Cardiac fibroblast (primary cell): ENCODE measurements at regions not wholly inside any gene's neighbourhood (a gene's known extent, or its start where the extent isn't known, plus 50 kb on each side); places are given as distances from the start of the nearest gene placed in this dataset.
"Not testable (repeated sequence)": the region's sequence is repeated elsewhere in the genome, so short reads cannot be mapped to it uniquely, and the experiment has no call there.

Experiments used
- DNase-seq, 2 donors: peaks; one replicate each; pipeline versions ENCODE4 v3.0.0 to v3.0.0-alpha.2; 2010; ENCODE audit warnings: low read depth in 2 of 2
- H3K4me3 ChIP-seq, 2 donors: replicated peaks in 1 of 2; 1 replicate in 1 of 2; 2 replicates in 1 of 2; pipeline ENCODE4 v1.5.1; 2011; ENCODE audit warnings: low read depth in 2 of 2, low read length in 2 of 2, mild to moderate bottlenecking in 2 of 2, moderate library complexity in 1 of 2
- CTCF ChIP-seq: IDR thresholded peaks from one replicate; pipeline ENCODE4 v1.5.1; 2011; ENCODE audit warnings: low read depth, mild to moderate bottlenecking, low read length, inconsistent platforms

DNA sequence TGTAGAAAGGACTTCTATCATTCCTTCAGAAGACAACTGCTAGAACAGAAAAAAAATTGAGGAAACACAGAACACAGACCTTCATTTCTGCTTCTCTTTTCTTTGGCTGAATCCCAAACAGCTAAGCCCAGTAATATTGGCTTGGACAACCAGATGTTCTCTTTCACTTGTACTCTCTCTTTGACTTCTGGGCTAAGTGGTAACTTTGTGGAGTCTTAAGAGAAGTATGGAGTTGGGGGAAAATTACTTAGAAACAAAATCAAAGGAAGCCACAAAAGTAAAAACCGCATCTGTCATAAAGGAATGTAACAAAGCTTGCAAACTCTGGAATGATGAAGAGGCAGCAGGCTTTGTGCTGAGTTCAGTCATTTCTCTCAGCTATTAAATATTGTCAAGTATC is 587.5 kb downstream of the CBLN4 start:
- no peak for DNase-seq
- no peak overlapping the region for H3K4me3 ChIP-seq
- TF ChIP-seq CTCF: no peak

- H3K4me3 ChIP-seq: no peak overlapping the region
- DNase-seq: peak; percentile 5 to 17
- peak; percentile 1 for TF ChIP-seq CTCF
Measured at GRCh38 chr20:55415567-55416142, 589.7 kb downstream of the CBLN4 start.

DNA sequence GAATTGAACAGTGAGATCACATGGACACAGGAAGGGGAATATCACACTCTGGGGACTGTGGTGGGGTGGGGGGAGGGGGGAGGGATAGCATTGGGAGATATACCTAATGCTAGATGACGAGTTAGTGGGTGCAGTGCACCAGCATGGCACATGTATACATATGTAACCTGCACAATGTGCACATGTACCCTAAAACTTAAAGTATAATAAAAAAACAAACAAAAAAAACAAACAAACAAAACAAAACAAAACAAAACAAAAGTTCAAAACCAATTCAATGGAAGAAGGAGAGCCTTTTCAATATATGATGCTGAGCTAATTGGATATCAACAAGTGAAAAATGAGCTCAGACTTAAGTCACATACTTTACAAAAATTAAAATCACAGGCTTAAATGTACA is 592.8 kb downstream of the CBLN4 start:
- H3K4me3 ChIP-seq: not testable (repeated sequence)

GRCh38 chr20:55406891-55407290 is 598.4 kb downstream of the CBLN4 start:
- no peak overlapping the region for H3K4me3 ChIP-seq
- DNase-seq: no peak

More for the DNA sequence above, 592.8 kb downstream of the CBLN4 start:
- not testable (repeated sequence) for DNase-seq

GRCh38 chr20:55394592-55394991 is 610.7 kb downstream of the CBLN4 start:
- H3K4me3 ChIP-seq: no peak overlapping the region
- no peak for TF ChIP-seq CTCF
- DNase-seq: no peak

More at GRCh38 chr20:55406891-55407290, 598.4 kb downstream of the CBLN4 start:
- no peak for TF ChIP-seq CTCF

GRCh38 chr20:55390791-55391190 is 614.5 kb downstream of the CBLN4 start:
- DNase-seq: no peak
- TF ChIP-seq CTCF: no peak
- no peak overlapping the region for H3K4me3 ChIP-seq

DNA sequence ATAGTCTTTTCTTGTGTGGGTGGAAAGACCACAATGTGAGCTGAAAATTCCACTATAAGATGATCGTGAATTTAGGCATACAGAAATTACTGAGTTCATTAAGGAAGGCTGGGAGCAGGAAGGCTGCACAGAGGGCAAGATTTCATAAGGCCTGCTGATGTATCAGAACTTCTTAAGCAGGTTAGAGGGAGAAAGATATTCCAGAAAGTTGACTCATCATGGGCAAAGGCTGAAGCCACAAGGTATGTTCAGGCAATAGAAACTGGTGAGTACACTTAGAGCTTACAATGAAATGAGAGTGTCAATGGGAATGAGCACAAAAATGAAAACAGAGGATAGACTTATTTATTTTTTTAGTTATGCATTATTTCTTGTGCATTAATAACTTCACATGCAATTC is 618.6 kb downstream of the CBLN4 start:
- no peak overlapping the region for H3K4me3 ChIP-seq
- TF ChIP-seq CTCF: no peak
- no peak for DNase-seq
